PC-3 (cell line): ENCODE measurements at regions not wholly inside any gene's neighbourhood (a gene's known extent, or its start where the extent isn't known, plus 50 kb on each side); places are given as distances from the start of the nearest gene placed in this dataset.

Experiments
- ATAC-seq: fragments of 200-7000 bp; cut with Tn5 transposase; 2 replicates; pipeline ENCODE4 v1.9.1; 2020; ENCODE audit warnings: mild to moderate bottlenecking, moderate library complexity
- BruUV-seq: library from RNA; stranded (reverse); fragments of 400-500 nt; replicated peaks from 2 replicates; lab custom pipeline; 2021; lab: Mats Ljungman, UMichigan
- CTCF ChIA-PET: fragments of 300-600 bp; sonication (Branson Sonifier 250); formaldehyde crosslinking; loops from one replicate; lab custom pipeline; 2022; ENCODE audit warnings: antibody characterized with exemption; lab: Charles Lee
- POLR2A ChIA-PET: fragments of 300-600 bp; sonication (Branson Sonifier 250); formaldehyde crosslinking; loops from one replicate; lab custom pipeline; 2022; ENCODE audit warnings: antibody characterized with exemption; ENCODE audit not compliant: unreplicated experiment; lab: Charles Lee
- DNase-seq: peaks from one replicate; pipeline ENCODE4 v3.0.0-alpha.2; 2015
- H2AFZ ChIP-seq: fragments of 300-600 bp; sonication (generic); 2 replicates; pipeline ENCODE4 v1.6.0; 2016; ENCODE audit warnings: antibody characterized with exemption, low read length
- H3F3A ChIP-seq: fragments of 300-600 bp; sonication (generic); one replicate; pipeline ENCODE4 v1.6.0; 2017; ENCODE audit warnings: antibody characterized with exemption, low read length, control low read depth, mild to moderate bottlenecking; ENCODE audit not compliant: unreplicated experiment
- H3K27ac ChIP-seq: fragments of 300-600 bp; sonication (generic); 2 replicates; pipeline ENCODE4 v1.5.1; 2016; ENCODE audit warnings: mild to moderate bottlenecking, low read length
- H3K27me3 ChIP-seq: fragments of 300-600 bp; sonication (generic); 2 replicates; pipeline ENCODE4 v1.6.1; 2016; ENCODE audit warnings: low read length, mixed read lengths
- H3K36me3 ChIP-seq: fragments of 300-600 bp; sonication (generic); 2 replicates; pipeline ENCODE4 v1.6.1; 2016; ENCODE audit warnings: low read depth, mixed run types, low read length, mixed read lengths
- H3K4me1 ChIP-seq: fragments of 300-600 bp; sonication (generic); 2 replicates; pipeline ENCODE4 v1.5.1; 2016; ENCODE audit warnings: low read length; ENCODE audit not compliant: insufficient read depth
- H3K4me2 ChIP-seq: fragments of 300-600 bp; sonication (generic); 2 replicates; pipeline ENCODE4 v1.6.0; 2016; ENCODE audit warnings: low read length
- H3K4me3 ChIP-seq: fragments of 300-600 bp; sonication (generic); 2 replicates; pipeline ENCODE4 v1.5.1; 2016; ENCODE audit warnings: mild to moderate bottlenecking, low read length, mixed read lengths
- H3K79me2 ChIP-seq: fragments of 300-600 bp; sonication (generic); 2 replicates; pipeline ENCODE4 v1.6.1; 2017; ENCODE audit warnings: low read length, mixed read lengths
- H3K9ac ChIP-seq: fragments of 300-600 bp; sonication (generic); 2 replicates; pipeline ENCODE4 v1.6.0; 2016; ENCODE audit warnings: mild to moderate bottlenecking, low read length
- H3K9me2 ChIP-seq: fragments of 300-600 bp; sonication (generic); replicated peaks from 2 replicates; pipeline ENCODE4 v1.6.1; 2016; ENCODE audit warnings: mixed run types, low read length, mixed read lengths
- H3K9me3 ChIP-seq: fragments of 300-600 bp; sonication (generic); 2 replicates; pipeline ENCODE4 v1.6.1; 2016; ENCODE audit warnings: low read length, mixed read lengths
- H4K20me1 ChIP-seq: fragments of 300-600 bp; sonication (generic); 2 replicates; pipeline ENCODE4 v1.6.1; 2016; ENCODE audit warnings: low read length, mixed read lengths
- CTCF ChIP-seq: fragments of 300-600 bp; sonication (generic); conservative IDR thresholded peaks from 2 replicates; pipeline ENCODE4 v1.5.1; 2017; ENCODE audit warnings: antibody characterized with exemption, low read depth, mild to moderate bottlenecking, low read length
- EZH2 ChIP-seq: fragments of 300-600 bp; sonication (generic); IDR thresholded peaks from one replicate; pipeline ENCODE4 v1.6.1; 2017; ENCODE audit warnings: antibody characterized with exemption, mild to moderate bottlenecking, low read length; ENCODE audit not compliant: unreplicated experiment
- EZH2phosphoT487 ChIP-seq: fragments of 300-600 bp; sonication (generic); IDR thresholded peaks from 2 replicates; pipeline ENCODE4 v1.6.1; 2018; ENCODE audit warnings: mild to moderate bottlenecking, antibody characterized with exemption, low read length, borderline replicate concordance
- intact Hi-C: fragments of 100-400 bp; cut with micrococcal nuclease; formaldehyde crosslinking; loops from 2 replicates; pipeline ENCODE4 v1.9.0; 2023

DNA sequence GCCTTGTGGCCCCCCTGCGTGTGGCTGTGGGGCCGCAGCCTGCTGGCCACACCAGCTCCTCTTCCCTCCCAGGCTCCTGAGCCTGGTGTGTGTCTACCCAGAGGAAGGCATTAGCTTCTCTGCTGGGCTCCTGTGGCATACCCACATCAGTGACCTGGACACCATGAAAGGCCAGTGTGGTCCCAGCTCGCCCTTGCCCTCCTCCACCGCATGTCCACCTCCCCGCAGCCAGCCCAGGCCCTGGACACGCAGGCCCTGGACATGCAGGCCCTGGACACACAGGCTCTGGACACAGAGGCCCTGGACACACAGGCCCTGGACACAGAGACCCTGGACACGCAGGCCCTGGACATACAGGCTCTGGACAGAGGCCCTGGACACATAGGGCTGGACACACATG lies 153.4 kb upstream of the PPP1R26 start:
- Histone ChIP-seq H3K36me3 (no peaks in the 10 kb centered on the region), H3K9me3 (no peaks in the 10 kb centered on the region), H3K79me2 (no peaks in the 10 kb centered on the region), H4K20me1 (no peaks in the 10 kb centered on the region), H3F3A (no peaks in the 10 kb centered on the region), H3K9ac (no peak overlapping the region), H3K4me2 (no peak overlapping the region), H3K9me2 (no peaks in the 10 kb centered on the region), H3K4me3 (no peak overlapping the region), H3K4me1 (no peaks in the 10 kb centered on the region), H2AFZ (no peak overlapping the region), H3K27me3 (0 out of 2 replicates have a peak, but pooled peaks cover 2% of the 10 kb centered on the region), H3K27ac (no peak overlapping the region)
- ChIA-PET POLR2A (no interaction called here), CTCF (no interaction called here)
- BruUV-seq = no TSS peak
- ATAC-seq (no peak), DNase-seq (no peak)
- intact Hi-C loops = no loop called here
- TF ChIP-seq CTCF (no peak), EZH2 (no peak), EZH2phosphoT487 (no peak)

DNA sequence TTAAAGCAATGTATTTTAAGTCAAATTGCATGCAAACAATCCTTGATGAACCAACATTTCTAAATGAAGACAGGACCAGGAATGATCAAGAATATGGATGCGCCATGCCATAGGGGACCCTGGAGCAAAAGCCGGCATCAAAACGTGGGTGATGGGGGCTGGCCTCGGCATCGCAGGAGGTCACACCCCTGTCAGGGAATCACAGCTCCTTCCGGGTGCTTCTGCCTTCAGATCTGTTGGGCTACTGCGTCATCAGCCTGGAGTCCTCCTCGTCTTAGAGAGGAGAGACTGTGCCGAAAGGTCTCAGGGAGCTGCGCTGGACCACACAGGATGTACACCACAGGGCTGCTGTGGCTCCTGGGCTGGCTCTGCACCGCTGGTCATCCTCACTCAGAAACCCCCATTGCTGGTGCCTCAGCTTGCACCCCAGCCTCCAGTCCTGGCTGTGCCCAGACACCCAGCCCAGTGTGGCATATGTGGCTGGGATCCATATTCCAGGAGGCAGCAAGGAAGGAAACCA lies 152.9 kb upstream of the PPP1R26 start:
- ATAC-seq = no peak
- BruUV-seq = no TSS peak
- Histone ChIP-seq H2AFZ (no peak overlapping the region), H3K27me3 (no peaks in the 10 kb centered on the region), H3K4me3 (no peak overlapping the region), H3K79me2 (no peaks in the 10 kb centered on the region), H3K9me3 (no peaks in the 10 kb centered on the region), H3K27ac (no peak overlapping the region), H3K36me3 (no peaks in the 10 kb centered on the region), H3K9me2 (no peaks in the 10 kb centered on the region), H3F3A (no peaks in the 10 kb centered on the region), H4K20me1 (no peaks in the 10 kb centered on the region), H3K4me1 (no peaks in the 10 kb centered on the region), H3K9ac (no peak overlapping the region), H3K4me2 (no peak overlapping the region)
- DNase-seq = no peak
- ChIA-PET CTCF (no interaction called here), POLR2A (no interaction called here)
- TF ChIP-seq CTCF = no peak
- TF ChIP-seq EZH2 = no peak
- no peak for TF ChIP-seq EZH2phosphoT487
- intact Hi-C loops = no loop called here

DNA sequence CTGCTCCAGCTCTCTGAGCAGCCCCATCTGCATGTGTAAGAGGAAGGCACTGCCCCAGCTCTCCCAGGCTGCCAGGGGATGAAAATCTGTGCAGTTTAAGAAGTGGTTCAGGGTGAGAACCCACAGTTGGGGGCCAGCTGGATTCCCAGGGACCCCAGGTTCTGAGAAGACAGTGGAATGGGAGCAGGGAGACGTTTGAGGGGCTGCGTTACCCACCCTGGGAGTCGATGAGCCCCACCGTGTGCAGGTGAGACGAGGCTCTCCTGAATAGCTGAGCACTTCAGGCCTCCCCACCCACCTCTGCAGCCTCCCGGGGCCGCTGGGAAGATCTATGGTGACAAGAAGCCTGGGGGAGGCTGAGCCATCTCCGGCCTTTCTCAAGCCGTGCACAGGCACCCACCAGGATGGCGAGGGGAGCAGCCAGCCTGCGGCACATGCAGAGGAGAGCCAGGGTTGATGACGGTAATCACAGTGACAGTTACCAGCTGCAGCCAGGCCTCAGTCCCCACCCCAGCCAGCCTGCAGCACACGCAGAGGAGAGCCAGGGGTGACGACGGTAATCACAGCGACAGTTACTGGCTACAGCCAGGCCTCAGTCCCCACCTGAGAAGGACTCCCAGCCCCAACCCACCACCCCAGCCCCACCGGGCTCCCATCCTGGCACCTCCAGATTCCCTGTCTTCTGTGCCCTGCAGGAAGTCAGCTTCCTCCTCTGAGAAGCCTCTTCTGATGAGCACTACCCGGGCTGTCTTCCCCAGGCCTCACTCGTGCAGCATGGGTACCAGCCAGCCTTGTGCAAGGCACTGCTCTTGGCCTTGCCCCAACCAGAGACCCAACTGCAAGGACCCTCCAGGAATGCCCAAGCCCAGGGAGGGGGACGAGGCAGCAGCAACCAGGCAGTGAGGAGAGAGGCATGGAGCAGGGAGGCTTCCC lies 150.8 kb upstream of the PPP1R26 start:
- intact Hi-C loops = no loop called here

More for the DNA sequence above, 150.8 kb upstream of the PPP1R26 start:
- Histone ChIP-seq H3K4me3 (no peak overlapping the region), H3K9ac (no peak overlapping the region), H3K4me1 (no peaks in the 10 kb centered on the region), H2AFZ (no peak overlapping the region), H3K9me2 (no peaks in the 10 kb centered on the region), H4K20me1 (no peaks in the 10 kb centered on the region), H3K36me3 (no peaks in the 10 kb centered on the region), H3K27ac (no peak overlapping the region), H3K4me2 (no peak overlapping the region), H3K9me3 (no peaks in the 10 kb centered on the region), H3K79me2 (no peaks in the 10 kb centered on the region), H3F3A (no peaks in the 10 kb centered on the region), H3K27me3 (no peaks in the 10 kb centered on the region)
- TF ChIP-seq EZH2phosphoT487 (no peak), EZH2 (no peak), CTCF (no peak)
- CTCF ChIA-PET = no interaction called here
- POLR2A ChIA-PET = no interaction called here
- ATAC-seq = no peak
- no peak for DNase-seq
- no TSS peak for BruUV-seq
